NCI-H1048 (cell line): ENCODE measurements at regions not wholly inside any gene's neighbourhood (a gene's known extent, or its start where the extent isn't known, plus 50 kb on each side); places are given as distances from the start of the nearest gene placed in this dataset.
"Not testable (repeated sequence)": the region's sequence is repeated elsewhere in the genome, so short reads cannot be mapped to it uniquely, and the experiment has no call there.

Source experiments
- DNase-seq: peaks from one replicate; lab custom pipeline; 2025; lab: John Stamatoyannopoulos, UW

DNA sequence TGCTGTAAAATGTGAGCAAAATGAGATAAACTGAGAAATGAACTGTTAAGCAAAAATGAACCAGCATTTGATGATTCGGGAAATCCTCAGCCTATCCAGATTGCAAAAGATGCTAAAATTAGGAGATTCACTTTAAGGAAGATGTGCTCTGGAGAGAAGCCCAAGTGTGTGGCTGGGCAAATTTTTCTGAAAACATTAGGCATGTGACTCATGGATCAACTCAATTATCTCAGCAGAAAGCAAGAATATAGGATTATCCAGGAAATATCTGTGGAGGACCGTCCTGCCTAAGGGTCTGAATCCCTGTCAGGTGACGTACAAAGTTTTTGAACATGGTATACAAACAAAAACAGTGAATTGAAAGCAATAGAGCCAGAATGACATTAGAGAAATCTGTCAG is 1268.3 kb upstream of the TMEFF2 start:
- no peak for DNase-seq

DNA sequence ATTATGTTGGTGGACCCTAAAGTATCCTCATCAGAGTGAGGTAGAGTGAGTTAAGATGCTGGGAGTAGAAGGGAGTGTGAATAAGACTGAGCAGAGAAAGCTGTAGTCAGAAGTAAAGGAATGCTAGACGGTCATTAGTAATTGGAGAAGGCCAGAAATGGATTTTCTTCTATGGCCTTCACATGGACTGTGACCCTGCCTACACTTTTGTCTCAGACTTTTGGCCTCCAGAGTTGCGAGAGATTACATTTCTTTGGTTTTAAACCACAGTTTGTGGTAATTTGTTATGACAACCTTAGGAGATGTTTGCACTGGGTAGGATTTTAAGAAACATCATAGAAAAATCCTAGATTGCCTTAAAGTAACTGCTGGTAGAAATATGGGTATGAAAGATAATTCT is 1267.7 kb upstream of the TMEFF2 start:
- no peak for DNase-seq

DNA sequence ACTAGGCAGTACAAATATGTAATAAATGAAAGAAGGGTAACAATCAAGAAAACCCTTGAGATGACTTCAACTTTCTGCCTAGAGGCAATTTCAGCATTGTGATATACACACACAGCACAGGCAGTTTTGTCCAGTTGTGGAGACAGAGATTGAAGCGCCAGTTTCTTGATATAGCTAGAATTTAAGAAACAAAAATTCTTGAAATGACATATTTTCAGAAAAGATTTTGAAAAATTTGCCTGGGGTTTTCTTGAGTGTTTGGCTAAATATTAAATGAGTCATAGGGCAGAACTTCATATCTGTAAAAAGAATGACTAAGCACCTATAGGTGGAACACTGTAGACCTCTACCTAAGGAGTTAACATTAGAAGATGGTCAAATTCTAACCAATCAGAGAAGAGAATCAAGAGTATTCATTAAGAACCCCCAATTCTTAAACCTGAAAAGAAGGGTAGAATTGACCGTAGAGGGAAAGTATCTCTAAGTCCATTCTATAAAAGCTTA is 1266.8 kb upstream of the TMEFF2 start:
- no peak for DNase-seq

DNA sequence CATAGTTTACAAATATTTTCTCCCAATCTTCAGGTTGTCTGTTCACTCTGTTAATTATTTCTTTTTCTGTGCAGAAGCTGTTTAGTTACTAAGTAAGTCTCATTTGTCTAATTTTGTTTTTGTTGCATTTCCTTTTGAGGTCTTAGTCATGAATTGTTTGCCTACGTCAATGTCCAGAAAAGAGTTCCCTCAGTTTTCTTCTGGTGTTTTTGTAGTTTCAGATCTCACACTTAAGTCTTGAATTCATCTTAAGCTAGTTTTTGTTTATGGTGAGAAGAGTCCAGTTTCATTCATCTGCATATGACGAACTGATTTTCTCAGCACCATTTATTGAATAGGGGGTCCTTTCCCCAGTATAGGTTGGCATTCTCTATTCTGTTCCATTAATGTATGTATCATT is 1252.2 kb upstream of the TMEFF2 start:
- DNase-seq: no peak

DNA sequence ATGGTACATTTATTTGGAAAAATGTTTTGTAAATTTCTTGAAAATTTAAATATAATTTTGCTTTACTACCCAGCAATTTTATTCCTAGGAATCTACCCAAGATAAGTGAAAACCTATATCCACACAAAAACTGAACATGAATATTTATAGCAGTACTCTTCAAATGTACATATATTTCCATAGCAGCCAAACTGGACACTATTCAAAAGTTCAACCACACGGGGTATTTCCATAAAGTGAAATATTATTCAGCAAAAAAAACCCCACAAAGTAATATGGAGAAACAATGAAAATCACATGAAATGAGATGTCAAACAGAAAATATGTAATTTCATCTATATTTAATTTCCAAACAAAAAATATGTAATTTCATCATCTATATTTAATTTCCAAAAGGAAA is 1247.6 kb upstream of the TMEFF2 start:
- no peak for DNase-seq

DNA sequence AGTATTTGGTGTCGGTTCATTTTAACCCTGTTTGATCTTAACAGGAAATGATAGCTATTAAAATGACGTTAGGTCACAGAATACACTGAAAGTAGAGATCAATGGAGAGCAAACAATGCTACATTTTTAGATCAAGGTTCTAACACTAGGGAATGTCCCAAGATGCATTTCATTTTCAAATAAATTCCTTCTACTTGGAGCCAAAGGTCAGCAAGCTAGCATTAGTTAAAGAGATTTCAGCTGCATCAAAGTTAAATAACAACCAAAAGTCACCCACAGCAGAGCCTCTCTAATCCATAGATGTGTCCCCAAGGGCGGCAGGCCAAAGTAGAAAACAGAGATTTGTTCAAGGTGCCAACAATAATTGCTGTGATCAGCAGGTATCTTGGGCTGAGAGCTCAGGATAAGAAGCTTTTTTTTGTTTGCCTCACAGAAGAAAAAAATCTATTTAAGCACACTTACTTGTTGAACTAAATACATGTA is 1233.6 kb upstream of the TMEFF2 start:
- no peak for DNase-seq

DNA sequence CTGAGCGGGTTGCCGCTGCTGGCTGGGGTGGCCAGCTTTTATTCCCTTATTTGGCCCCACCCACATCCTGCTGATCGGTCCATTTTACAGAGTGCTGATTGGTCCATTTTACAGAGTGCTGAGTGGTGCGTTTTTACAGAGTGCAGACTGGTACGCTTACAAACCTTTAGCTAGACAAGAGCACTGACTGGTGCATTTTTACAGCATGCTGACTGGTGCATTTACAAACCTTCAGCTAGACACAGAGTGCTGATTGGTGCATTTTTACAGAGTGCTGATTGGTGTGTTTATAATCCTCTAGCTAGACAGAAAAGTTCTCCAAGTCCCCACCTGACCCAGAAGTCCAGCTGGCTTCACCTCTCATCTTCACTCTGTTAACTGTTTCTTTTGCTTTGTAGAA is 1217.6 kb upstream of the TMEFF2 start:
- DNase-seq: not testable (repeated sequence)

DNA sequence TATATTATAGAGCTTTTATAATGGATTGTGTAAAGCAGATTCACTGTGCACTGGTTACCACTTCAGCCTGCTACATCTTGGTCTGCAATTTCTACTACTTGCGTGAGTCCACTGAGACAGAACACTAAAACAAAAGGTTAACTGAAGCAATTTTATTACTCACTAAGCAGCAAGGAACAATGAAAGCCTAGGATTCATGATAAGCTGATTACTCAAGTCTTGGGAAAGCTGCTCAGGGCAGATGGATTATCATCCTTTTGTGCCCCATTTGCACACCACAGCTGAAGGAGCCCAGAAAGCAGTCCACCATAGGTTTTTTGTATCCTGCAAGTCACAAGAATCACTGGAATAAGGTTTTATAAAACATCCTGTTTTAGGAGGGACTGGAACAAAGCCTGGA is 1215.2 kb upstream of the TMEFF2 start:
- DNase-seq: no peak

DNA sequence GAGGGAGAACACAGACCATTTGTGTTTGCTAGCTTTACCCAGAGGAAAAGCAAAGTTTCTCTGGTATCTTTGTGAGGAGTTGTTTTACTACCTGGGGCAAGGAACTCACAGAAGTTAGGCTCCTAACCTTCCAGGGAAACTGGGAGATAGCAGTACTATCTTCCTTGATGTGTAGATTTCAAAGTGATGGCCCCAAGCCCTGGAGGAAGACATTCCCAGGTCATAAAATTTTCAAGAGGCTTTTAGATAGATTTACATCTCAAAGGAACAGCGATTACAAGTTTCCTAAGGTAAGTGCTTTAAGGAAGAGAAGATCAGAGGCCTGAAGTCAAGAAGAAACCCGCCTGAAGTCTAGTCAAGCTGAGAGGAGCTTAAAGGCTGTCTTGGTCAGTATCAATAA is 1187.8 kb upstream of the TMEFF2 start:
- no peak for DNase-seq

DNA sequence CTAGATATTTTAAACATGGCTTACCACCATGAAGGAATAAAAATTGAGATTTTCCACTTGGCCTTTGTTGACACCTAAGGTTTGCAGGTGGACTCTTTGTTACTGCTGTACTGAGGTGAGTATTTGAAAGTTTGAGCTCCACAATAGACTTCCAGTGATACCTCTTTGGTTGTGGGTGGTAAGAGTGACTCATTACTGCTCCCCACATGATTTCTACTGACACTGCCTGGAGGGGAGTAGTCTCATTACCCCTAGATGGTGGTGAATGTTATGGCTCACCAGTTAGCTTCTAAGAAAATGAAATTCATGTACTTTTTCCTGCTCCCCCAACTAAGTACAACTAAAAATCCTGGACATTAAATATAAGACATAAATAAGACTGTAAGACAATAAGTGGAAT is 1183.1 kb upstream of the TMEFF2 start:
- no peak for DNase-seq

DNA sequence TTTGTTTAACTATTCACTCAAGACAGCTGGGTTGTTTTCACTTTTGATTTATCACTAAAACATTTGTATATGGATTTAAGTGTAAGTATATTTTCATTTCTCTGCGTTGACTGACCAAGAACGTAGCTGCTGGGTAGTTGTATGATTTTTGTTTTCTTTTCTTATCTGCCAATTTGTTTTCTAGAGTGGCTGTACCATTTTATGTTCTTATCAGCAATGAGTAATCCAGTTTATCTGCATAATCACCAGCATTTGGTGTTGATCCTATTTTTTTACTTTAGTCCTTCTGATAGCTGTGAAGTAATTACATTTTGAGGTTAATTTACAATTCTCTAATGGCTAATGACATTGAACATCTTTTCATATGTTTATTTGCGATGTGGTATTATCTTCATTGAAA is 1178.4 kb upstream of the TMEFF2 start:
- no peak for DNase-seq

DNA sequence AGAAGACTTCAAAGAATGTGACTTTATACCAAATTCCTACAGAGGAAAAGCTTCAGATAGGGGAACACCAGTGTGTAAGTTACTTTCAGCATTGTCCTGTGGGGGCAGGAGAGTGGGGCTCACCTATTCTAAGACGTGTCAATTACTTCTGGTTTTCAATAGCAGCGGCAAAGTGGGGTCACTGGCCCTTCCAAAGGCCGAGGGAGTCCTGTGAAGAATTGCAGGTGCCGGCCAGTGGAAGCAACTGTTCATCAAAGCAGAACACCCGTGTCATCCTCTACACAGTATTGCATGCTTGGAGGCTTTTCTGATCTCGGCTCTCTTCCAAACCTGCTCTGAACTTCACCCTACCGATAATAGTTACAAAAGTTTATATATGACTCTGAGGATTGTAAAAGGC is 1176.5 kb upstream of the TMEFF2 start:
- DNase-seq: no peak

DNA sequence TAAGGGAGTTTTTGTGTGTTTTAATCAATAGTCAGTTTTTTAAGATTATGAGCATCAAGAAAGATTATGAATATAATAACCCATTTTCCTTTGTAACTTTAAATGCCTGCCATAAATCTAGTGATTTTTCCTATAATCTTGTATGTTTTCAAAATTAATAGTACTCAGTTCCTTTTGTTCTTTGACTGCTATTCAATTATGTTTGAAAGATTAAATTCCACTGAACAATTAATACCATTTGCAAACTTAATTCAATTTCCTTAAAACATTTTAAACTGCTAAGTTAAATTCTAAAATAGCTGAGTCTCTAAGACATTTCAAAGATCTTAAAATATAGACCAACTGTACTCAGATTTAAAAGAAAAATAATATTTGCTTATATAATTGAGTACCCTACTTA is 1173.9 kb upstream of the TMEFF2 start:
- no peak for DNase-seq

DNA sequence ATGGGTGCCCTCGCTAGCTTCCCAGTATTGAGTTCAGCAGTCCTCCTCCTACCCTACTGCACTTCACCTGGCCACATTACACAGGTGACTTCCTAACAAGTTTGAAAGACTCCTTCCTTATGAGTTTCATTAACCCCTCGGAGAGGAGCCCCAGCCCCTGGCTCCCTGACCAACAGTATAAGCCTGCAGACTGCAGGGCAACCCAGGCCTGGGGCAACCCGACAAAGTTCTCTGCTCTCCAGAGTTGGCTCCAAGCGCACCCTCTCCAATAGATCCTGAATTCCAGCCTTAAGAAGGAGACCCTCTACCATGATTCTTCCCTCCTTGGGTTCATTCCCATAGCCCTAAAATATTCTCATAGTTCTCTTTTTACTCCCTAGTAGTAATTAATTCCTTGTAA is 1162.8 kb upstream of the TMEFF2 start:
- no peak for DNase-seq

DNA sequence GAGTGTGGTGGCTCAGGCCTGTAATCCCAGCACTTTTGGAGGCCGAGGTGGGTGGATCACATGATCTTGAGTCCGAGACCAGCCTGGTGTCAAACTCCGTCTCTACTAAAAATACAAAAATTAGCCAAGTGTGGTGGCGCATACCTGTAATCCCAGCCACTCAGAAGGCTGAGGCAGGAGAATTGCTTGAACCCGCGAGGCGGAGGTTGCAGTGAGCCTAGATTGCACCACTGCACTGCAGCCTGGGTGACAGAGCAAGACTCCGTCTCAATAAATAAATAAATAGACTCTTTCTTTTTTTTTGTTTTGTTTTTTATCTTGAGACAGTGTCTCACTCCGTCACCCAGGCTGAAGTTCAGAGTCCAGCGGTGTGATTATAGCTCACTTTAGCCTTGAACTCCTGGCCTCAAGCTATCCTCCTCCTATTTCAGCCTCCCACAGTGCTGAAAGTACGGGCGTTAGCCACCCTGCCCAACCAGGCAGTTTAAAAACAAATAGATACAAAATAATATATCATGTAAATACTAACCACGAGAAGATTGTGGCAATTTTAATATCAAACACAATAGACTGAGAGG is 1158.0 kb upstream of the TMEFF2 start:
- not testable (repeated sequence) for DNase-seq

DNA sequence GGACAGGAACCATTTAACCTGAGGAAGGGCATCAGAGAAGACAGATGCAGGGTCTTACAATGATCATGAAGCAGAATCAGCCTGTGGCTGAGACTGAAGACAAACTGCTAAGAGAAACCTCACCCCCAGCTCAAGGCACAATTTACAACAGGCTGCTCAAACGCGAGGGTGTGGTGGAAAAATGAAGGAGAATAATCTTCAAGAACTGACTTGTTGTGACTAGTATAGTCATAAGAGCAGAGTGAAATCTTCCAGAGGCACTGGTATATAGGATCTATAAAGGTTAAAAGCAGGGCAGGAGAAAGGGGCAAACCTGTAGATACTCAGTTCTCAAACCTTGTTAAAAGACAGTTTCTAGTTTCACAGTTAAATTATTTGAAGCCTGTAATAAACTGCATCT is 1155.8 kb upstream of the TMEFF2 start:
- no peak for DNase-seq

DNA sequence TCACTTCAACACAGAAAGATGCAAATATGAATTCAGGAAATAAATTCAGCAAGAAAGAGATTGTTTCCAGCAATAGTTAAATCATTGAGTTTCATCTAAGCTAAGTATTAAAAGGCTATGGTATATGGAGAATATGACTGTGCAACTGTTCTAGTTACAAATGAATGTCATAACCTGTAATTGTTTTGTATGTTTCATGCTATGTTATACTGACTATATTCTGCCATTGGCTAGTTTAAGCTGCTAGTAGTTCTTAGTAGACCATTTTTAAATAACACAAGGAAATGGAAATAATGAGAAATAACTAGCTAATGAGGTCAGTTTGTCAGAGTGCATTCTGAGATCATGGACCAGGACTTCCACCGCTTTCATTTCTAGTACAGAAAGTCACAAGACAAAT is 1154.9 kb upstream of the TMEFF2 start:
- DNase-seq: no peak

DNA sequence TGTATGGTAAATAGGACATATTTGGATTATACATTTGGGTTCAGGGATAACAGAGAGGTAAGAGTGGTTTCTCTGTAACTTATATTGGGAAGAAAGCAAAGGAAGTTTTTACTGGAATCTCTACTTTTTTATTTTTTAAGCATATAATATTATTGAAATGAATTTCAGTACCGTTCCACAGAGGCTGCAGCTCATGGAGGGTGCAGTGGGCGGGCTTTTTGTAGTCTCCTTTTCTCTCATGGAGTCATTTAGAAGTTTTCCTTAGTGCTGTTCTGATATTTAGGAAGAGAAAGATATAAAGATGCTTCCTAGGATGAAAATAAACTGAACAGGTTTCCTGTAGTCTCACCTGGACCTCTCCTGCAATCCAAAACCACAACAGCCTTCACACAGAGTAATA is 1153.3 kb upstream of the TMEFF2 start:
- DNase-seq: no peak

DNA sequence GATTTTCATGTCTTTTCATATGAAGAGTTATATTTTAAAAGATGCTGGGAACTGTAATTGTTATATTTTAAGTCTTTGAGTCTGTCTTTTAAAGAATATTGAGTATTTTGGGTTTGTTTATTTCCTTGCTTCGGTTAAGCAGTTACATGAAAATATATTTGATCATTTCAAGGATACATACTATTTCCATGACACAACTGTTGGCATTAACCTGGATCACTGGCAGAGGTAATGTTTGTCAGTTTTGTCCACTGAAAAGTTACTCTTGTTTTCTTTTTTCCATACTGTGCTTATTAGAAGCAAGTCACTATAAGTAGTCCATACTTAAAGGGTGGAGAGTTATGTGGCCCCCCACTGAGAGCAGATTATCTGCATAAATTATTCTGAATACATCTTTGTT is 1142.0 kb upstream of the TMEFF2 start:
- DNase-seq: no peak

DNA sequence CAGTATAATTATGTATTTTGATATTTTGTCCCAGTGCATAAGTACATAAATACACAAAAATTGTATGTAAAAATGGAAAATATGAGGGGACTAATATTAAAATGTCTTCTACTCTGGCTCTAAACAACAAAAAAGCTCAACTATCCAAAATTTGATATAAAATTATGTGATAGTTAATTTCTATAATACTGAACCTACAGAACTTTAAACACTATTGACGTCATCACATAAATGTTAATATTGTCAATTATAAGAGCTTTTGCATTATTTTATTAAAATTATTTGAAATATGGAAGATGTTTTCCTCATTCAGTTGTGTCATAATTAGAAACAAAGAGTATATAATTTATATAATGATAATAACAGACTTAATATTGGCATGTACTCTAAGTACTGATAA is 1139.7 kb upstream of the TMEFF2 start:
- no peak for DNase-seq

DNA sequence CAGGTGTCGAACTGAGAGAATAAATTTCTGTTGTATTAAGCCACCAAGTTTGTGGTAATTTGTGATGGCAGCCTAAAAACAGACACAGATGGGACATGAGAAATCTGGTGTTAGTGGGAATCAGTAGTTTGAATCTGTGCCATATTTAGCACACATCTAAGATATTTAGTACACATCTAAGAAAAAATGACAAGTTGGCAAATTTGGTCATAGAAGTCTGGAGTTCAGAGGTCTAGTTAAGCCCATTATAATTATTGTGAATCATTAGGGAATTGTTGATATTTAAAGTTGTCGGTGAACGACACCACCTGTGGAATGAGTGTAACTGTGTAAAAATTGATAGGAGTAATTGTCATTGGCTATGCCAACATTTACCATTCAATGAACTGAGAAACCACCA is 1138.8 kb upstream of the TMEFF2 start:
- DNase-seq: no peak

DNA sequence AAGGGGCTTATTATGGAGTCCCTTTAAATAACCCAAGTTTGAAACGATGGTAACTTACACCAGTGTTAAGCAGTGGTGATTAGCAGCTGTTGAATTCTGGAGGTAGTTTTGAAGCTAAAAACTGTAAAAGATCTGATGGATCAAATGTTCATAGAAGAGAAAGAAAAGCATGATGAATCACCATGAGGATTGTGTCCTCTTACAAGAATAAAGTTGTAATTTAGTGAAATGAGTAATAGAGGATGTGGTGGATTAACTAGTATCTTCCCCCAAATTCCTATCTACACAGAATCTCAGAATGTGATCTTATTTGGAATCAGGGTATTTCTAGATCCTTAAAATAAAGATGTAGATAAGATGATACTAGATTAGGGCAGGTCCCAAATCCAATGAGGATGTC is 1138.2 kb upstream of the TMEFF2 start:
- no peak for DNase-seq

DNA sequence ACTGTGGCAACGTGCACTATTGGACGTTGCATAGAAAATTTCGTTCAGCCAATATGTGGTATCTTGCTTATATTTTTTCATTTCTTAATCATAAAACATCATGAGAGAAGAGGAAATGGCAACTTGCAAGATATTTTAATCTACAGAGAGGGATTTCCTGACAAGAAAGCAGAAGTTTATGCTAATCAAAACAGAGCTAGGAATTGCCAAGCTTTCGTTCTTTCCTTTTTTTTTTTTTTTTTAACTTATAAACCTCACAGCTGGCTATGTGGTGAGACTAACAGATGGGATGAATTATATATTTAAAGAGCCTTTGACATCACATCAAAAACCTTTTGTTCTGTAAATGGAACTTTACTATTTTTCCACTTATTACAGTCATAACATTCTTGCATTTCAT is 1136.9 kb upstream of the TMEFF2 start:
- DNase-seq: no peak

DNA sequence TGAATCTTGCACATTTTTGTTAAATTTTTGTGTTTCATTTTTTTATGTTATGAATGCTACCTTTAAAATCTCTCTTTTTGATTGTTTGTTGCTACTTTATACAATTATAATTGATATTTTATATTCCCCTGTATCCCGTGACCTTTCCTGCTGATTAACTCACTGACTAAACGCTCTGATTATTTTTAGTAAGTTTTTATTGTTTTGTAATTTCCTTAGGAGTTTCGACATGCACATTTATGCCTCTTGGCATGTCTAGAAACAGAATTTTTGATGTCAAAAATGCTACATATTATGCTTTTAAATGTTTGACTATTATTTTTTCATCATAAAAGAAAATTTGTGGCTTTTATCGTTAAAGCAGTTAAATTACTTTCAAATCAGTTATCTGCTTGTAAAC is 1131.6 kb upstream of the TMEFF2 start:
- DNase-seq: no peak
